SK-N-SH treated with all-trans-retinoic acid at 6 μM for 48 hours (cell line): ENCODE measurements at regions not wholly inside any gene's neighbourhood (a gene's known extent, or its start where the extent isn't known, plus 50 kb on each side); places are given as distances from the start of the nearest gene placed in this dataset.

Experiments used
- CSDC2 ChIP-seq: fragments of 250-450 bp; sonication (Bioruptor Pico); IDR thresholded peaks from 2 replicates; pipeline ENCODE4 v1.5.0; 2020; ENCODE audit warnings: mild to moderate bottlenecking, moderate library complexity
- ESRRG ChIP-seq: fragments of 250-450 bp; sonication (Bioruptor Pico); IDR thresholded peaks from 2 replicates; pipeline ENCODE4 v1.6.1; 2021; ENCODE audit warnings: mild to moderate bottlenecking
- GLIS3 ChIP-seq: fragments of 250-450 bp; sonication (Bioruptor Pico); IDR thresholded peaks from 2 replicates; pipeline ENCODE4 v1.5.0; 2020; ENCODE audit warnings: mild to moderate bottlenecking, moderate library complexity
- PATZ1 ChIP-seq: fragments of 250-450 bp; sonication (Bioruptor Pico); IDR thresholded peaks from 2 replicates; pipeline ENCODE4 v1.8.0; 2020; ENCODE audit warnings: mild to moderate bottlenecking, moderate library complexity, borderline replicate concordance
- RARB ChIP-seq: fragments of 250-450 bp; sonication (Bioruptor Pico); IDR thresholded peaks from 2 replicates; pipeline ENCODE4 v1.8.0; 2021; ENCODE audit warnings: mild to moderate bottlenecking, moderate library complexity
- SNAI2 ChIP-seq: fragments of 250-450 bp; sonication (Bioruptor Pico); IDR thresholded peaks from 2 replicates; pipeline ENCODE4 v1.5.0; 2020; ENCODE audit warnings: mild to moderate bottlenecking, moderate library complexity
- TSHZ2 ChIP-seq: fragments of 250-450 bp; sonication (Bioruptor Pico); IDR thresholded peaks from 2 replicates; pipeline ENCODE4 v1.5.0; 2020; ENCODE audit warnings: mild to moderate bottlenecking, moderate library complexity
- ZC3H10 ChIP-seq: fragments of 250-450 bp; sonication (Bioruptor Pico); IDR thresholded peaks from 2 replicates; pipeline ENCODE4 v1.5.1; 2021; ENCODE audit warnings: mild to moderate bottlenecking, moderate library complexity
- ZFP30 ChIP-seq: fragments of 450-650 bp; formaldehyde crosslinking; IDR thresholded peaks from 2 replicates; pipeline ENCODE4 v1.5.0; 2022; ENCODE audit warnings: mild to moderate bottlenecking, moderate library complexity
- ZNF565 ChIP-seq: fragments of 450-650 bp; formaldehyde crosslinking; conservative IDR thresholded peaks from 2 replicates; pipeline ENCODE4 v1.5.0; 2020; ENCODE audit warnings: low read depth, mild to moderate bottlenecking, moderate library complexity
- ZNF70 ChIP-seq: fragments of 450-650 bp; formaldehyde crosslinking; IDR thresholded peaks from 2 replicates; pipeline ENCODE4 v1.5.0; 2020; ENCODE audit warnings: mild to moderate bottlenecking, moderate library complexity
- TF ChIP-seq, protein P1 (sequence below): fragments of 250-450 bp; sonication (Bioruptor Pico); IDR thresholded peaks from 2 replicates; pipeline ENCODE4 v1.5.1; 2020; ENCODE audit warnings: low read depth, mild to moderate bottlenecking, moderate library complexity

- no peak for TF ChIP-seq SNAI2 (CRISPR knock-in tag)
- no peak for TF ChIP-seq ZNF565
- no peak for TF ChIP-seq ZFP30
- TF ChIP-seq, protein P1, sequence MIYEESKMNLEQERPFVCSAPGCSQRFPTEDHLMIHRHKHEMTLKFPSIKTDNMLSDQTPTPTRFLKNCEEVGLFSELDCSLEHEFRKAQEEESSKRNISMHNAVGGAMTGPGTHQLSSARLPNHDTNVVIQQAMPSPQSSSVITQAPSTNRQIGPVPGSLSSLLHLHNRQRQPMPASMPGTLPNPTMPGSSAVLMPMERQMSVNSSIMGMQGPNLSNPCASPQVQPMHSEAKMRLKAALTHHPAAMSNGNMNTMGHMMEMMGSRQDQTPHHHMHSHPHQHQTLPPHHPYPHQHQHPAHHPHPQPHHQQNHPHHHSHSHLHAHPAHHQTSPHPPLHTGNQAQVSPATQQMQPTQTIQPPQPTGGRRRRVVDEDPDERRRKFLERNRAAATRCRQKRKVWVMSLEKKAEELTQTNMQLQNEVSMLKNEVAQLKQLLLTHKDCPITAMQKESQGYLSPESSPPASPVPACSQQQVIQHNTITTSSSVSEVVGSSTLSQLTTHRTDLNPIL (CRISPR knock-in tag) = no peak
- no peak for TF ChIP-seq ZNF70 (CRISPR knock-in tag)
- TF ChIP-seq ESRRG (CRISPR knock-in tag) = no peak
- no peak for TF ChIP-seq PATZ1 (CRISPR knock-in tag)
- TF ChIP-seq ZC3H10 = no peak
- TF ChIP-seq CSDC2 (CRISPR knock-in tag) = no peak
- no peak for TF ChIP-seq GLIS3 (CRISPR knock-in tag)
- TF ChIP-seq RARB (CRISPR knock-in tag) = no peak
- no peak for TF ChIP-seq TSHZ2 (CRISPR knock-in tag)
Observed at GRCh38 chrX:45727761-45728160, 527.1 kb upstream of the DIPK2B start.
